Trophoblast cell (in vitro differentiated cells and primary cell): ENCODE measurements at regions not wholly inside any gene's neighbourhood (a gene's known extent, or its start where the extent isn't known, plus 50 kb on each side); places are given as distances from the start of the nearest gene placed in this dataset.

Experiments
- DNase-seq, 2 donors: peaks; one replicate each; pipeline ENCODE4 v3.0.0-alpha.2; 2016
- H2AFZ ChIP-seq: 2 replicates; pipeline ENCODE4 v1.6.1; 2013; ENCODE audit warnings: low read length, moderate library complexity, mild to moderate bottlenecking; ENCODE audit not compliant: insufficient read depth, poor library complexity
- H2AK5ac ChIP-seq: 2 replicates; pipeline ENCODE4 v1.6.1; 2013; ENCODE audit warnings: mild to moderate bottlenecking, low read length
- H2BK120ac ChIP-seq: 2 replicates; pipeline ENCODE4 v1.6.1; 2013; ENCODE audit warnings: low read length, mild to moderate bottlenecking, moderate library complexity; ENCODE audit not compliant: insufficient read depth, poor library complexity
- H2BK12ac ChIP-seq: 2 replicates; pipeline ENCODE4 v1.6.1; 2013; ENCODE audit warnings: mild to moderate bottlenecking, low read length, moderate library complexity
- H2BK5ac ChIP-seq: 2 replicates; pipeline ENCODE4 v1.6.1; 2013; ENCODE audit warnings: low read length, low read depth, moderate library complexity, mild to moderate bottlenecking; ENCODE audit not compliant: poor library complexity
- H3K14ac ChIP-seq: 2 replicates; pipeline ENCODE4 v1.6.1; 2013; ENCODE audit warnings: mild to moderate bottlenecking, low read length
- H3K18ac ChIP-seq: 2 replicates; pipeline ENCODE4 v1.6.1; 2013; ENCODE audit warnings: mild to moderate bottlenecking, low read length
- H3K23ac ChIP-seq: 2 replicates; pipeline ENCODE4 v1.6.1; 2013; ENCODE audit warnings: low read length
- H3K27ac ChIP-seq: 2 replicates; pipeline ENCODE4 v1.5.1; 2013; ENCODE audit warnings: low read depth, mild to moderate bottlenecking, inconsistent platforms, low read length, moderate library complexity
- H3K27me3 ChIP-seq: 2 replicates; pipeline ENCODE4 v1.6.1; 2013; ENCODE audit warnings: inconsistent platforms, mild to moderate bottlenecking, low read length, moderate library complexity; ENCODE audit not compliant: insufficient read depth
- H3K36me3 ChIP-seq, 2 experiments: 1 replicate in 1 of 2; 2 replicates in 1 of 2; pipeline ENCODE4 v1.6.1; 2013; ENCODE audit warnings: low read length in 2 of 2, mild to moderate bottlenecking in 2 of 2, moderate library complexity in 1 of 2; ENCODE audit not compliant: insufficient read depth in 2 of 2, control insufficient read depth in 1 of 2
- H3K4ac ChIP-seq: 2 replicates; pipeline ENCODE4 v1.6.1; 2013; ENCODE audit warnings: low read depth, mild to moderate bottlenecking, low read length, moderate library complexity
- H3K4me1 ChIP-seq, 2 experiments: 1 replicate in 1 of 2; 2 replicates in 1 of 2; pipeline ENCODE4 v1.6.1; 2013; ENCODE audit warnings: low read length in 2 of 2, mild to moderate bottlenecking in 2 of 2, moderate library complexity in 1 of 2; ENCODE audit not compliant: insufficient read depth in 2 of 2, control insufficient read depth in 1 of 2
- H3K4me2 ChIP-seq: 2 replicates; pipeline ENCODE4 v1.6.1; 2013; ENCODE audit warnings: inconsistent platforms, mild to moderate bottlenecking, low read length, moderate library complexity
- H3K4me3 ChIP-seq: 2 replicates; pipeline ENCODE4 v1.5.1; 2013; ENCODE audit warnings: mild to moderate bottlenecking, low read depth, low read length, inconsistent platforms
- H3K79me1 ChIP-seq: one replicate; pipeline ENCODE4 v1.6.1; 2013; ENCODE audit warnings: low read length
- H3K79me2 ChIP-seq: 2 replicates; pipeline ENCODE4 v1.6.1; 2013; ENCODE audit warnings: low read length, mild to moderate bottlenecking; ENCODE audit not compliant: control insufficient read depth, insufficient read depth, poor library complexity
- H3K9ac ChIP-seq: 2 replicates; pipeline ENCODE4 v1.6.1; 2013; ENCODE audit warnings: mild to moderate bottlenecking, low read length
- H3K9me3 ChIP-seq: 2 replicates; pipeline ENCODE4 v1.6.1; 2013; ENCODE audit warnings: low read depth, mild to moderate bottlenecking, control low read depth, inconsistent platforms, low read length; ENCODE audit not compliant: insufficient read depth
- H4K12ac ChIP-seq: 2 replicates; pipeline ENCODE4 v1.6.1; 2013; ENCODE audit warnings: low read depth, mild to moderate bottlenecking, low read length, moderate library complexity
- H4K8ac ChIP-seq: 2 replicates; pipeline ENCODE4 v1.6.1; 2013; ENCODE audit warnings: low read depth, mild to moderate bottlenecking, low read length, moderate library complexity
- H4K91ac ChIP-seq: one replicate; pipeline ENCODE4 v1.6.1; 2013; ENCODE audit warnings: low read depth, mild to moderate bottlenecking, low read length, moderate library complexity
- WGBS: extraction: QIAGEN DNeasy Blood & Tissue Kit; methylation state at CpG from one replicate; pipeline ENCODE4 v1.1.7; 2013; ENCODE audit warnings: missing lambda C conversion rate; ENCODE audit not compliant: insufficient read length, insufficient coverage; ENCODE audit errors: extremely low coverage; 5-methylcytosine and 5-hydroxymethylcytosine counted together

GRCh38 chr7:53504914-53505313 lies 469.5 kb downstream of the POM121L12 start:
- Histone ChIP-seq H3K9me3 (no peaks in the 10 kb centered on the region), H3K9ac (no peak overlapping the region), H4K12ac (no peak overlapping the region), H3K14ac (no peak overlapping the region), H4K91ac (no peak overlapping the region), H2BK12ac (no peak overlapping the region), H3K23ac (no peak overlapping the region), H3K79me2 (no peaks in the 10 kb centered on the region), H2BK120ac (no peak overlapping the region), H3K4me3 (no peak overlapping the region), H2AFZ (no peak overlapping the region), H4K8ac (no peak overlapping the region), H3K79me1 (no peaks in the 10 kb centered on the region), H3K36me3 (no peaks in the 10 kb centered on the region), H3K27me3 (no peaks in the 10 kb centered on the region), H3K27ac (no peak overlapping the region), H2BK5ac (no peak overlapping the region), H3K18ac (no peak overlapping the region), H3K4me2 (no peak overlapping the region), H3K4ac (no peak overlapping the region), H3K4me1 (no peaks in the 10 kb centered on the region), H2AK5ac (no peak overlapping the region)
- WGBS: no CpG with 5 or more reads among the region's 3 CpGs
- peak; percentile 53 to 92 for DNase-seq

DNA sequence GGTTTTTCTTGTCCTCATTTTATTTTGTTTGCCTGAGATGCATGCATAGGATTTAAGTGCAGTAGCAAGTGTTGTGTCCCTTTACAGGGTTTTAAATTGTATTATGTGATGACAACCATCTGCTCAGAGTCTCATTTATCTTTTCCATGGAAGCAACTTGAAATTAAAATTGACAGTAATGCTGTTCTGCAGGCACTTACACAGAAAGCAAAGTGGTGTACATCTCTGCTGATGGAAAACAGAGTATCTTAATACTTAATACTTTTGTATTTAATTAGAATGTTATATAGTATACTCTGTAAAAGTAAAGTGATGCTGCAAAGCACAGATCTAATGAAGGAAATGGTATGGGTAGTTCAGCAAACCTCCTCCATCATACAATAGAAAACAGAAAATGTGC lies 482.9 kb downstream of the POM121L12 start:
- Histone ChIP-seq H3K23ac (no peak overlapping the region), H3K4me1 (no peaks in the 10 kb centered on the region), H3K9ac (no peak overlapping the region), H3K18ac (no peak overlapping the region), H3K36me3 (no peaks in the 10 kb centered on the region), H2BK12ac (no peak overlapping the region), H2BK5ac (no peak overlapping the region), H3K14ac (no peak overlapping the region), H4K12ac (no peak overlapping the region), H2BK120ac (no peak overlapping the region), H3K4me3 (no peak overlapping the region), H4K91ac (no peak overlapping the region), H3K4me2 (no peak overlapping the region), H3K79me1 (no peaks in the 10 kb centered on the region), H2AFZ (no peak overlapping the region), H3K9me3 (no peaks in the 10 kb centered on the region), H3K27me3 (no peaks in the 10 kb centered on the region), H3K4ac (no peak overlapping the region), H4K8ac (no peak overlapping the region), H3K27ac (no peak overlapping the region), H2AK5ac (no peak overlapping the region), H3K79me2 (no peaks in the 10 kb centered on the region)
- no peak for DNase-seq

GRCh38 chr7:53520841-53521240 lies 485.4 kb downstream of the POM121L12 start:
- Histone ChIP-seq H3K23ac (no peak overlapping the region), H4K91ac (no peak overlapping the region), H2BK5ac (no peak overlapping the region), H3K4me3 (no peak overlapping the region), H3K4ac (no peak overlapping the region), H3K9ac (no peak overlapping the region), H3K14ac (no peak overlapping the region), H2AFZ (no peak overlapping the region), H2BK12ac (no peak overlapping the region), H3K36me3 (no peaks in the 10 kb centered on the region), H4K8ac (no peak overlapping the region), H2AK5ac (no peak overlapping the region), H3K79me1 (no peaks in the 10 kb centered on the region), H4K12ac (no peak overlapping the region), H3K9me3 (no peaks in the 10 kb centered on the region), H3K4me2 (no peak overlapping the region), H3K27ac (no peak overlapping the region), H3K79me2 (no peaks in the 10 kb centered on the region), H2BK120ac (no peak overlapping the region), H3K27me3 (no peaks in the 10 kb centered on the region), H3K4me1 (no peaks in the 10 kb centered on the region), H3K18ac (no peak overlapping the region)
- DNase-seq: peak; percentile 67 to 97
- no CpG with 5 or more reads among the region's 5 CpGs for WGBS

DNA sequence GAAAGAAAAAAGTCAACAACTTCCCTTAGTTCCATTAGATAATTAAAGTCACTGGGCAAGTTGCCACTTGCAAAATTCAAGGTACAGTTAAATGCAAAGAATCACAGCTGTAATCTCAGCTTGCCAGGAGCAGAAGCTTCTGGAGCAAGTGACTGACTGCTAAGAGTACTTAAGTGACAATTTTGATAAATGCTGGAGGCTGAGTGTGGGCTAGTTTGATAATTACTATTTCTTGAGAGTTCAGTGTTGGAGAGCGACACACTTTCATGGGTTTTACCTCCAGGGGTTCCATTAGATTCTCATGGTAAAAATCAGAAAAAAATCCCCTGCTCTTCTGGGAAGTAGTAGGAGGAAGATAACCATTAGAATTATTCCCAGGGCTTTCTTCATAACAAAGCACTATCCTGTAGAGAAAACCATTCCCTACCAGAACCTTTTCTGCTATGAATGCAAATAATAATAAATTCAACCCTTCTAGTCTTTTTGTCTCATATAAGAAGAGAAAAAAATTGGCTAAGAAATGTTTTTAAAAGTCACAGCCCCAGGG lies 486.3 kb downstream of the POM121L12 start:
- H3K4me1 ChIP-seq: no peaks in the 10 kb centered on the region
- H4K8ac ChIP-seq: no peak overlapping the region
- H2BK5ac ChIP-seq: no peak overlapping the region
- no peak overlapping the region for H3K4ac ChIP-seq
- no peak overlapping the region for H4K12ac ChIP-seq
- H4K91ac ChIP-seq: no peak overlapping the region
- no CpG with 5 or more reads among the region's 1 CpG for WGBS
- no peak overlapping the region for H3K27ac ChIP-seq
- no peaks in the 10 kb centered on the region for H3K36me3 ChIP-seq
- no peak overlapping the region for H3K14ac ChIP-seq
- no peak overlapping the region for H3K18ac ChIP-seq
- H3K79me2 ChIP-seq: no peaks in the 10 kb centered on the region
- H3K9me3 ChIP-seq: no peaks in the 10 kb centered on the region
- no peak overlapping the region for H3K9ac ChIP-seq
- no peak overlapping the region for H2AK5ac ChIP-seq
- H3K23ac ChIP-seq: no peak overlapping the region
- no peak overlapping the region for H2AFZ ChIP-seq
- no peak overlapping the region for H3K4me2 ChIP-seq
- H3K27me3 ChIP-seq: no peaks in the 10 kb centered on the region
- peak; percentile 1 for DNase-seq
- H3K79me1 ChIP-seq: no peaks in the 10 kb centered on the region
- no peak overlapping the region for H3K4me3 ChIP-seq
- no peak overlapping the region for H2BK120ac ChIP-seq
- no peak overlapping the region for H2BK12ac ChIP-seq
